Right lung (tissue), 2 donors: ENCODE measurements at regions not wholly inside any gene's neighbourhood (a gene's known extent, or its start where the extent isn't known, plus 50 kb on each side); places are given as distances from the start of the nearest gene placed in this dataset.

Experiments
- DNase-seq, 2 donors: peaks; one replicate each; pipeline ENCODE4 v3.0.0-alpha.2; 2013

- DNase-seq = no peak
Measured at GRCh38 chr7:32177232-32177631, 107.0 kb upstream of the PDE1C start.

- no peak for DNase-seq
Measured at GRCh38 chr7:32175099-32175498, 104.9 kb upstream of the PDE1C start.

- DNase-seq = no peak
Measured at GRCh38 chr7:32171248-32171647, 101.0 kb upstream of the PDE1C start.

- DNase-seq = no peak
Measured at GRCh38 chr7:32170838-32171237, 100.6 kb upstream of the PDE1C start.

GRCh38 chr7:32169228-32169627 is 99.0 kb upstream of the PDE1C start:
- no peak for DNase-seq

GRCh38 chr7:32167815-32168214 is 97.6 kb upstream of the PDE1C start:
- DNase-seq = no peak

GRCh38 chr7:32167256-32167655 is 97.0 kb upstream of the PDE1C start:
- DNase-seq = no peak

GRCh38 chr7:32164341-32164996 is 94.3 kb upstream of the PDE1C start:
- DNase-seq = no peak

GRCh38 chr7:32163896-32164295 is 93.7 kb upstream of the PDE1C start:
- no peak for DNase-seq

- DNase-seq = no peak
Measured at GRCh38 chr7:32163141-32163806, 93.1 kb upstream of the PDE1C start.

- DNase-seq = no peak
Measured at GRCh38 chr7:32161708-32162107, 91.5 kb upstream of the PDE1C start.

- DNase-seq = no peak
Measured at GRCh38 chr7:32158751-32159745, 88.8 kb upstream of the PDE1C start.

GRCh38 chr7:32158076-32158475 is 87.9 kb upstream of the PDE1C start:
- no peak for DNase-seq

GRCh38 chr7:32155712-32156111 is 85.5 kb upstream of the PDE1C start:
- no peak for DNase-seq

- no peak for DNase-seq
Measured at GRCh38 chr7:32154797-32155196, 84.6 kb upstream of the PDE1C start.

- DNase-seq = no peak
Measured at GRCh38 chr7:32153006-32153405, 82.8 kb upstream of the PDE1C start.

GRCh38 chr7:32152576-32152975 is 82.4 kb upstream of the PDE1C start:
- DNase-seq = no peak

- DNase-seq = no peak
Measured at GRCh38 chr7:32150589-32150988, 80.4 kb upstream of the PDE1C start.

- no peak for DNase-seq
Measured at GRCh38 chr7:32150039-32150438, 79.8 kb upstream of the PDE1C start.

- DNase-seq = no peak
Measured at GRCh38 chr7:32147546-32148268, 77.5 kb upstream of the PDE1C start.

GRCh38 chr7:32145911-32146310 is 75.7 kb upstream of the PDE1C start:
- DNase-seq = no peak

- DNase-seq = no peak
Measured at GRCh38 chr7:32144676-32145075, 74.5 kb upstream of the PDE1C start.
